A549 (cell line): ENCODE measurements at regions not wholly inside any gene's neighbourhood (a gene's known extent, or its start where the extent isn't known, plus 50 kb on each side); places are given as distances from the start of the nearest gene placed in this dataset.

ENCODE experiments used
- ATAC-seq, 2 experiments: fragments of 200-7000 bp in 1 of 2; fragments of >200 bp in 1 of 2; cut with Nextera tagmentation in 1 of 2; cut with Tn5 transposase in 1 of 2; 3 replicates each; pipeline versions ENCODE4 v1.8.0 to v1.9.1; 2018 to 2020; ENCODE audit warnings: mild to moderate bottlenecking in 1 of 2, moderate library complexity in 1 of 2
- CTCF ChIA-PET: fragments of 300-600 bp; sonication (Branson Sonifier 250); formaldehyde crosslinking; extraction: SDS; loops from one replicate; lab custom pipeline; 2021; ENCODE audit warnings: antibody characterized with exemption, inconsistent platforms; lab: Yijun Ruan, JAX
- POLR2A ChIA-PET: fragments of 350-600 bp; formaldehyde crosslinking; extraction: SDS; loops from one replicate; lab custom pipeline; 2021; ENCODE audit warnings: antibody characterized with exemption, inconsistent platforms; lab: Yijun Ruan, JAX
- DNase-seq, 2 experiments: peaks; one replicate each; pipeline versions ENCODE4 v3.0.0 to v3.0.0-alpha.2; 2011 to 2016; ENCODE audit warnings: low read depth in 1 of 2, low spot score in 1 of 2
- FAIRE-seq: peaks from 2 replicates; lab custom pipeline; 2011; peaks lifted over from hg19 to GRCh38; lab: Jason Lieb, UNC
- H3K27ac ChIP-seq, 2 experiments: fragments of >200 bp; sonication (Bioruptor Twin); formaldehyde crosslinking; 3 replicates each; pipeline ENCODE4 v1.5.1; 2016 to 2017
- H3K4me1 ChIP-seq: fragments of >200 bp; sonication (Bioruptor Twin); formaldehyde crosslinking; 3 replicates; pipeline ENCODE4 v1.6.1; 2016
- H3K4me2 ChIP-seq: fragments of >200 bp; sonication (Bioruptor Twin); formaldehyde crosslinking; 3 replicates; pipeline ENCODE4 v1.6.1; 2016
- H3K4me3 ChIP-seq: fragments of >200 bp; sonication (Bioruptor Twin); formaldehyde crosslinking; 3 replicates; pipeline ENCODE4 v1.5.1; 2016
- H3K9me3 ChIP-seq: fragments of >200 bp; sonication (Bioruptor Twin); formaldehyde crosslinking; 3 replicates; pipeline ENCODE4 v1.6.1; 2016
- CBX8 ChIP-seq: fragments of 200-600 bp; sonication (generic); IDR thresholded peaks from 2 replicates; pipeline ENCODE4 v1.6.1; 2016
- EHMT2 ChIP-seq: fragments of 200-600 bp; sonication (generic); IDR thresholded peaks from 2 replicates; pipeline ENCODE4 v1.6.1; 2016; ENCODE audit warnings: antibody characterized with exemption, low read depth, mild to moderate bottlenecking, moderate library complexity
- FOSL2 ChIP-seq, 2 experiments: fragments of 450-650 bp in 1 of 2; fragments of >200 bp in 1 of 2; sonication (Bioruptor Twin) in 1 of 2; formaldehyde crosslinking; IDR thresholded peaks; 2 replicates each; pipeline versions ENCODE4 v1.5.0 to v1.6.1; 2016 to 2020; ENCODE audit warnings: mild to moderate bottlenecking in 1 of 2, moderate library complexity in 1 of 2
- GATA3 ChIP-seq: IDR thresholded peaks from 2 replicates; pipeline ENCODE4 v1.6.1; 2012; ENCODE audit warnings: borderline replicate concordance
- HDAC2 ChIP-seq: fragments of 200-600 bp; sonication (generic); IDR thresholded peaks from 2 replicates; pipeline ENCODE4 v1.6.1; 2016
- HOXA7 ChIP-seq: fragments of 250-450 bp; sonication (Bioruptor Pico); IDR thresholded peaks from 2 replicates; pipeline ENCODE4 v1.5.0; 2020; ENCODE audit warnings: mild to moderate bottlenecking, moderate library complexity
- JUNB ChIP-seq: fragments of >200 bp; sonication (Bioruptor Twin); formaldehyde crosslinking; IDR thresholded peaks from 2 replicates; pipeline ENCODE4 v1.6.1; 2016
- KDM1A ChIP-seq: fragments of 200-600 bp; sonication (generic); IDR thresholded peaks from 2 replicates; pipeline ENCODE4 v1.6.1; 2016; ENCODE audit warnings: low read depth, mild to moderate bottlenecking
- NPAS2 ChIP-seq: fragments of 250-450 bp; sonication (Bioruptor Pico); IDR thresholded peaks from 2 replicates; pipeline ENCODE4 v1.8.0; 2022; ENCODE audit warnings: mild to moderate bottlenecking, moderate library complexity, borderline replicate concordance
- RAD21 ChIP-seq, 2 experiments: fragments of >200 bp in 1 of 2; sonication (Bioruptor Twin) in 1 of 2; formaldehyde crosslinking in 1 of 2; IDR thresholded peaks in 1 of 2; conservative IDR thresholded peaks in 1 of 2; 2 replicates in 1 of 2; 3 replicates in 1 of 2; pipeline ENCODE4 v1.6.1; 2012 to 2018; ENCODE audit warnings: inconsistent platforms in 1 of 2
- SREBF2 ChIP-seq: fragments of 450-650 bp; IDR thresholded peaks from 2 replicates; pipeline ENCODE4 v1.6.1; 2014; ENCODE audit warnings: mild to moderate bottlenecking, moderate library complexity
- TP53 ChIP-seq: fragments of 250-450 bp; sonication (Bioruptor Pico); IDR thresholded peaks from 2 replicates; pipeline ENCODE4 v1.5.0; 2021; ENCODE audit warnings: mild to moderate bottlenecking, moderate library complexity
- ZC3H11A ChIP-seq: fragments of 450-650 bp; IDR thresholded peaks from 2 replicates; pipeline ENCODE4 v1.6.1; 2014; ENCODE audit warnings: antibody characterized with exemption, mild to moderate bottlenecking
- WGBS: methylation state at CpG from one replicate; pipeline ENCODE4 v1.1.6; 2017; ENCODE audit errors: missing lambda C conversion rate; 5-methylcytosine and 5-hydroxymethylcytosine counted together
- TF ChIP-seq, protein P1 (sequence below): fragments of 200-600 bp; sonication (generic); IDR thresholded peaks from 2 replicates; pipeline ENCODE4 v1.6.1; 2016; ENCODE audit warnings: antibody characterized with exemption, mild to moderate bottlenecking, moderate library complexity
- TF ChIP-seq, protein P2 (sequence below): fragments of >200 bp; sonication (Bioruptor Twin); formaldehyde crosslinking; IDR thresholded peaks from 3 replicates; pipeline ENCODE4 v1.6.1; 2016
- TF ChIP-seq, protein P3 (sequence below): fragments of 150-350 bp; IDR thresholded peaks from 2 replicates; pipeline ENCODE4 v1.6.1; 2014; ENCODE audit warnings: low read depth, mild to moderate bottlenecking, low read length
- TF ChIP-seq, protein P4 (sequence below): fragments of 450-650 bp; IDR thresholded peaks from 2 replicates; pipeline ENCODE4 v1.6.1; 2014; ENCODE audit warnings: antibody characterized with exemption

DNA sequence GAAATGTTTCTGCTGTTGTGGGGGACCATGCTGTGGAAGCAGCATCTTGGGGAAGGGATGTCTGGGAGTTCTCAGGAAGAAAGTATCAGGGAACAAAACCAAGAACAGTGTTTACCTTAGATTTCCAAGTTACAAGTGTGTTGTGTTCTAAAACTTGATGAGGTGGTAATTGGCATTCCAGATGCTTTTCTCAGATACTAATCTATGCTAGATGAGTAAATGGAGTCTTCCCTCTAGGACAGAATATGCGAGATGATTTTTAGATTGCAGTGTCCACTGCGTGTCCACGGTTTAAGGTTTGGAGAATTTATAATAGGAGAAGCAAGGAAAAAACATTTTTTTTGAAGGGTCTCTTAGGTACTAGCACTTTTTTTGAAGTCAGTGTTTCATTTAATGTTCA lies 436.5 kb downstream of the PCNX1 start (continued):
- TF ChIP-seq, protein P1, sequence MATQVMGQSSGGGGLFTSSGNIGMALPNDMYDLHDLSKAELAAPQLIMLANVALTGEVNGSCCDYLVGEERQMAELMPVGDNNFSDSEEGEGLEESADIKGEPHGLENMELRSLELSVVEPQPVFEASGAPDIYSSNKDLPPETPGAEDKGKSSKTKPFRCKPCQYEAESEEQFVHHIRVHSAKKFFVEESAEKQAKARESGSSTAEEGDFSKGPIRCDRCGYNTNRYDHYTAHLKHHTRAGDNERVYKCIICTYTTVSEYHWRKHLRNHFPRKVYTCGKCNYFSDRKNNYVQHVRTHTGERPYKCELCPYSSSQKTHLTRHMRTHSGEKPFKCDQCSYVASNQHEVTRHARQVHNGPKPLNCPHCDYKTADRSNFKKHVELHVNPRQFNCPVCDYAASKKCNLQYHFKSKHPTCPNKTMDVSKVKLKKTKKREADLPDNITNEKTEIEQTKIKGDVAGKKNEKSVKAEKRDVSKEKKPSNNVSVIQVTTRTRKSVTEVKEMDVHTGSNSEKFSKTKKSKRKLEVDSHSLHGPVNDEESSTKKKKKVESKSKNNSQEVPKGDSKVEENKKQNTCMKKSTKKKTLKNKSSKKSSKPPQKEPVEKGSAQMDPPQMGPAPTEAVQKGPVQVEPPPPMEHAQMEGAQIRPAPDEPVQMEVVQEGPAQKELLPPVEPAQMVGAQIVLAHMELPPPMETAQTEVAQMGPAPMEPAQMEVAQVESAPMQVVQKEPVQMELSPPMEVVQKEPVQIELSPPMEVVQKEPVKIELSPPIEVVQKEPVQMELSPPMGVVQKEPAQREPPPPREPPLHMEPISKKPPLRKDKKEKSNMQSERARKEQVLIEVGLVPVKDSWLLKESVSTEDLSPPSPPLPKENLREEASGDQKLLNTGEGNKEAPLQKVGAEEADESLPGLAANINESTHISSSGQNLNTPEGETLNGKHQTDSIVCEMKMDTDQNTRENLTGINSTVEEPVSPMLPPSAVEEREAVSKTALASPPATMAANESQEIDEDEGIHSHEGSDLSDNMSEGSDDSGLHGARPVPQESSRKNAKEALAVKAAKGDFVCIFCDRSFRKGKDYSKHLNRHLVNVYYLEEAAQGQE = no peak
- TF ChIP-seq NPAS2 (CRISPR knock-in tag) (no peak), HDAC2 (no peak)
- TF ChIP-seq, protein P2, sequence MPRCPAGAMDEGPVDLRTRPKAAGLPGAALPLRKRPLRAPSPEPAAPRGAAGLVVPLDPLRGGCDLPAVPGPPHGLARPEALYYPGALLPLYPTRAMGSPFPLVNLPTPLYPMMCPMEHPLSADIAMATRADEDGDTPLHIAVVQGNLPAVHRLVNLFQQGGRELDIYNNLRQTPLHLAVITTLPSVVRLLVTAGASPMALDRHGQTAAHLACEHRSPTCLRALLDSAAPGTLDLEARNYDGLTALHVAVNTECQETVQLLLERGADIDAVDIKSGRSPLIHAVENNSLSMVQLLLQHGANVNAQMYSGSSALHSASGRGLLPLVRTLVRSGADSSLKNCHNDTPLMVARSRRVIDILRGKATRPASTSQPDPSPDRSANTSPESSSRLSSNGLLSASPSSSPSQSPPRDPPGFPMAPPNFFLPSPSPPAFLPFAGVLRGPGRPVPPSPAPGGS = no peak

DNA sequence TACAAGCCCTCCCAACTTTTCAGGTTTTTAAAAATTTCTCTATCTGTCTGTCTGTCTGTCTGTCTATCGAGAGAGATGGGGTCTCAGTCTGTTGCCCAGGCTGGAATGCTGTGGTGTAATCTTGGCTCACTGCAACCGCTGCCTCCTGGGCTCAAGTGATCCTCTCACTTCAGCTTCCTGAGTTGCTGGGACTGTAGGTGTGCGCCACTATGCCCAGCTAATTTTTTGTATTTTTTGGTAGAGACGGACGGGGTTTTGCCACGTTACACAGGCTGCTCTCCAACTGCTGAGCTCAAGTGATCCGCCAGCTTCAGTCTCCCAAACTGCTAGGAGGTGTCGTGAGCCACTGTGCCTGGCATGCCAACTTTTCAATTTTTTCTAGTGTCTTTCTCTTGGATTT lies 437.2 kb downstream of the PCNX1 start:
- FAIRE-seq (no peak), ATAC-seq (no peak)
- ChIA-PET CTCF (no interaction called here), POLR2A (no interaction called here)
- H3K9me3 ChIP-seq = no peaks in the 10 kb centered on the region
- TF ChIP-seq RAD21 (conservative IDR thresholded peaks at IDR 0.05 in 1 of 2, IDR thresholded peaks at IDR 0.05 in 1 of 2) = no peak
- no peak for TF ChIP-seq EHMT2
- TF ChIP-seq HOXA7 = no peak
- TF ChIP-seq GATA3 = no peak
- no peak for TF ChIP-seq FOSL2 (IDR thresholded peaks at IDR 0.05)
- no peak for TF ChIP-seq FOSL2 (CRISPR knock-in tag; IDR thresholded peaks at IDR 0.05)
- TF ChIP-seq JUNB = no peak
- TF ChIP-seq, protein P2 = no peak
- TF ChIP-seq TP53 = no peak
- no peak for TF ChIP-seq KDM1A
- TF ChIP-seq, protein P1 = no peak
- TF ChIP-seq, protein P3, sequence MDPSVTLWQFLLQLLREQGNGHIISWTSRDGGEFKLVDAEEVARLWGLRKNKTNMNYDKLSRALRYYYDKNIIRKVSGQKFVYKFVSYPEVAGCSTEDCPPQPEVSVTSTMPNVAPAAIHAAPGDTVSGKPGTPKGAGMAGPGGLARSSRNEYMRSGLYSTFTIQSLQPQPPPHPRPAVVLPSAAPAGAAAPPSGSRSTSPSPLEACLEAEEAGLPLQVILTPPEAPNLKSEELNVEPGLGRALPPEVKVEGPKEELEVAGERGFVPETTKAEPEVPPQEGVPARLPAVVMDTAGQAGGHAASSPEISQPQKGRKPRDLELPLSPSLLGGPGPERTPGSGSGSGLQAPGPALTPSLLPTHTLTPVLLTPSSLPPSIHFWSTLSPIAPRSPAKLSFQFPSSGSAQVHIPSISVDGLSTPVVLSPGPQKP = no peak
- TF ChIP-seq SREBF2 = no peak
- TF ChIP-seq, protein P4, sequence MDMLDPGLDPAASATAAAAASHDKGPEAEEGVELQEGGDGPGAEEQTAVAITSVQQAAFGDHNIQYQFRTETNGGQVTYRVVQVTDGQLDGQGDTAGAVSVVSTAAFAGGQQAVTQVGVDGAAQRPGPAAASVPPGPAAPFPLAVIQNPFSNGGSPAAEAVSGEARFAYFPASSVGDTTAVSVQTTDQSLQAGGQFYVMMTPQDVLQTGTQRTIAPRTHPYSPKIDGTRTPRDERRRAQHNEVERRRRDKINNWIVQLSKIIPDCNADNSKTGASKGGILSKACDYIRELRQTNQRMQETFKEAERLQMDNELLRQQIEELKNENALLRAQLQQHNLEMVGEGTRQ = no peak
- TF ChIP-seq CBX8 = no peak
- TF ChIP-seq ZC3H11A = no peak
- TF ChIP-seq, all 56 proteins: peak for 0
- no peaks in the 10 kb centered on the region for H3K4me1 ChIP-seq
- DNase-seq = no peak
- WGBS = 80% methylated on average over 8 of the region's 8 CpGs
- no peak overlapping the region for H3K4me3 ChIP-seq
- no peak overlapping the region for H3K4me2 ChIP-seq
- H3K27ac ChIP-seq = no peak overlapping the region
